Fibroblast of skin of right biceps (primary cell): ENCODE measurements at regions not wholly inside any gene's neighbourhood (a gene's known extent, or its start where the extent isn't known, plus 50 kb on each side); places are given as distances from the start of the nearest gene placed in this dataset.
"Not testable (repeated sequence)": the region's sequence is repeated elsewhere in the genome, so short reads cannot be mapped to it uniquely, and the experiment has no call there.

Experiments
- DNase-seq: peaks from one replicate; pipeline ENCODE4 v3.0.0-alpha.2; 2013

DNA sequence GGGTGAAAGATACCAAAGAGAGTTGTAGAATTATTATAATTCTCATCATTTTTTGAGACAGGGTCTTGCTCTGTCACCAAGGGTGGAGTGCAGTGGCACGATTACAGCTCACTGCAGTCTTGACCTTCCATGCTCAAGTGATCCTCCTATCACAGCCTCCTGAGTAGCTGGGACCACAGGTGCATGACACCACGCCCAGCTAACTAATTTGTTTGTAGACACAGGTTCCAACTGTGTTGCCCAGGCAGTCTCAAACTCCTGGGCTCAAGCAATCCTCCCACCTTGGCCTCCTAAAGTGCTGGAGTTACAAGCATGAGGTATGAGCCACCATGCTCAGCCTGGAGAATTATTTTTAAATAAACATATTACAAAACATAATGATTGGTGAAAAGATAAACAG lies 92.8 kb upstream of the MSH6 start:
- no peak for DNase-seq

DNA sequence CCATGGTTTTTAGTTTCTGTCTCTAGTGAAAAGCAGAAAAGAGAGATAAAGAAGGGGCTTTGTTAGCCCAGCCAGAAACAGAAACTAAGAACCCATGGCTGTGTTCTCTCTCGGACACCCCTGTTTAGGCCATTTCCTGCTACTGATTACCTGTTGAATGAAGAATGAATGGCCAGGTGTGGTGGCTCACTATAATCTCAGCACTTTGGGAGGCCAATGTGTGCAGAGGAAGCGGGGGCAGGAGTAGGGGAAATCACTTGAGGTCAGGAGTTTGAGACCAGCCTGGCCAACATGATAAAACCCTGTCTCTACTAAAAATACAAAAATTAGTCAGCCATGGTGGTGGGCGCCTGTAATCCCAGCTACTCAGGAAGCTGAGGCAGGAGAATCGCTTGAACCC lies 93.8 kb upstream of the MSH6 start:
- not testable (repeated sequence) for DNase-seq

DNA sequence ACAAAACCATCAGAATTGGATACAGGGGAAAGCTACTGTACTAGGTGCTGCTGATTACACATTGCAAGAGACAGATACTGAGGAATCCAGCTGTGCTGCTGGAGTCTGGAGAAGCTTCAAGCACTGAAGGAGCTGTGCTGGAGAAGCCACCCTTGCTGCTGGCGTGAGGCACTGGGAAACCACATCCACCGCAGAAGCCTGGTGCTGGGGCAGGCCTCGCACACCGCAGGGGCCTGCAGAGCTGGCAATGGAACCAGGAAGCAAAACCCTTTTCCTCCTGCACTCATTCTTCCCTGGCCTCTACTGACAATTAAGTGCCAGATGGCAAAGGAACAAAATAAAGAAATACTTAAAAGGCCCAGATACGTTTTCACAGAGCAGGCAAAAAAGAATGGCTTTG lies 94.4 kb upstream of the MSH6 start:
- no peak for DNase-seq

DNA sequence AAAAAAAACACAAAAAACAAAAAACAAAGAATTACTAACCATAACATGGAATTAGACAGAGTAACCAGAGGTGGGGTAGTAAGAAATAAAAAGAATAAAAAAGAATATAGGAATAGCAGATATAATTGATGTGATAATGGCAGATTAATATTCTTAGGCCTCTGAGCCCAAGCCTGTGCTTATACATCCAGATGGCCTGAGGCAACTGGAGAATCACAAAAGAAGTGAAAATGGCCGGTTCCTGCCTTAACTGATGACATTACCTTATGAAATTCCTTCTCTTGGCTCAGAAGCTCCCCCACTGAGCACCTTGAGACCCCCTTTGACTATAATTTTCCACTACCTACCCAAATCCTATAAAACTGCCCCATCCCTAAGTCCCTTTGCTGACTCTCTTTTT lies 95.1 kb upstream of the MSH6 start:
- DNase-seq: no peak

DNA sequence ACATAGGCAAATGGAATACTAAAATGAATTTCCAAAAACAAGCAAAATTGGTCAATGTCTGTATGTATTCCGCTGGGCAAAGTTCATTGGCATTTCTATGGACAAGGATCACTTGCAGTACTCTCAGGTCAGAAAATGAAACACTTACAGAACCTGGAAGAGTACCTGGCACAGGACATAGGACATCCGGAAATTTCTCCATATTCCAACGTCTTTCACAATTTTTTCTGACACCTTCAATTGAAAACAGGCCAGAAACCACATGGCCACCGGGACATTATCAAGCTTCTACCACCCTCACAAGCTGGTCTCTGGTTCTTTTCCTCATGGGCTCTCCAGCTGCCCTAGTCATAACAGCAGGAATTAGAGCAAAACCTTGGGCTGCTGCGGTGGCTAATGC lies 96.9 kb upstream of the MSH6 start:
- no peak for DNase-seq

DNA sequence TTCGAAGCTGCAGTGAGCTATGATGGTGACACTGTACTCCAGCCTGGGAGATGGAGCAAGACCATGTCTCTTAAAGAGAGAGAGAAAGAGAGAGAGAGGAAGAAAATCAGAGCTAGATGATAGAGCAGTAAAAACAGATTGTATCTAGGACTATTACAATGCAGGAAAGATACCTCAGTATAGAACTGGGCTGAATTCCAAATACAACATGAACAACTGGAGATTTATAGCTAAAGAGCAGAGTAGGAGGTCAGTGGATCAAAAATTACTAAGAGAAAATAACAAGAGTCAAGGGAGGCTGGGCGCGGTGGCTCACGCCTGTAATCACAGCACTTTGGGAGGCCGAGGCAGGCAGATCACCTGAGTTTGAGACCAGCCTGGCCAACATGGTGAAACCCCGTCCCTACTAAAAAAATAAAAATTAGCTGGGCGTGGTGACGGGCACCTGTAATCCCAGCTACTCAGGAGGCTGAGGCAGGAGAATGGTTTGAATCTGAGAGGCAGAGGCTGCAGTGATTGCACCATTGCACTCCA lies 100.7 kb upstream of the MSH6 start:
- no peak for DNase-seq

DNA sequence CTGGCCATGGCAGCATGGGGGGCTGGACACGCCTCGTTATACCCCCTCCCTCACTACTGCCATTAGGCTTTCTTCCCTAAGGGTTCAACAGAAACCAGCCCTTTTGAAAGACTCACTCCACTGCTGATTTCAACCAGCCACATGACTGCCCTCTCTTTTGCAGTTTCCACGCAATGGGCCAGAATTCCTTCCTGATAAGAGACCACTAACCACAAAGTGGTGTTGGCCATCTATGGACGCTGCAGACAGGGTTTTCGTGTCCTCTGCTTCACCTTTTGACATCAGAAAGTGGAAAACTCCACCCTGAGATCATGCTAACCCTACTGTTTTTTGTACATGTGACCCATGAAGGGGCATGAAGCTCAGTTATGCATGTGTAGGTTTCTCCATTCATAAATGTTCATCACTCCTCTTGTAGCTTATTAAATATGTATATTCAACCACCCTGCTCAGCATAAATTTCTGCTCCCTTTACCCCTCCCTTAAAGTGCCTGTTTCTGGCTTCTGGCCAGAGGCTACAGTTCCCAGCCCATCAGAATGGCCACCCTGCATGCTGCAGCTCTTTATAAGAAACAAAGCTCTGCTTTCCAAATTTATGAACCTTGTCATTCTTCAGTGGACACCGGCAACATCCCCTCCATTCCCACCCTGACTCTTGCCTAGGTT lies 105.6 kb upstream of the KCNK12 start:
- no peak for DNase-seq

DNA sequence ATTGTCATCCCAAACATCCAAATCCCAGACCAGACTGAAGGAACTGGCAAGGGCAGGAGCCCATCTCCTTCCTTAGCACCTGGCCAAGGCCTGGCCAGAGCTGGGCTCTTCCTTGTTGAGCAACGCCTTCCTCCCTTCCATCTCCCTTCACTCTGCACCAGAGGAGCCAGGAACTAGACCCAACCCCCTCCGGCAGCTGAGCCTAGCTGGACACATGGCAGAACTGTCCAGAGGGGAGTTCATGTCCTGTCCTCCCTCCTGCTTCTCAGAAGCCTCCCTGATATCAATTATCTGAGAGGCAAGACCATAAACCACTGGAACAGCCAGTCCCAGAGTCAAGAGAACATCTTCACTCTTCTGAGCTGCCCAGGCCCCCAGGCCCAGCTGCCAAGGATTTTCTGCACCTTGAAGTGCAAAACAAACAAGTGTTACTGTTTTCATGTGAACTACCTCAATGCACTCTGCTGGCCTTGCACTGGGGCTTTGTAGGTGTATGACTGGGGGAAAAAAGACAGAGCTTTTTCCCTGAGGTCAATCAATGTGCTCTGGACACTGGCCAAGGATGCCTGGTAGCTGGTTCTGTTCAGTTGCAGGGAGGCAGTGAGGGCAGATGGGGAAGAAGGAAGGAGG lies 104.5 kb upstream of the KCNK12 start:
- DNase-seq: no peak

DNA sequence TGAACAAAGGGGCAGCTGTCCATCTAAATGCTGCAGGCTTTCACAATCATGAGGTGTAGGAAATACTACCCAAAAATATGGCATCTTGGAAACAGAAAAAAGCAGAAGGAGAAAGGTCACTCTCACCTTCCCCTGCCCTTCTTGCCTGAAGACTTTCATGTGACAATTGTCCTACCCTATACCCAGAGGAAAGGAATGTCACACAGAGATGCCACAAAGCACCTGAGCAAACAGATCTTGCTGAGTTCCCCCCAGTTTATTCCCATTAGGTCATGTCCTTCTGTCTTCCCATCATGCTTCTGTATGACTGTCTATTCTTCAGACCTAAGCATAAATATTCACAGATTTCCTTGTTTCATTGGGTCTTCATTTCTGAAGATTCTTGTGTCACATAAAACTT lies 95.5 kb upstream of the KCNK12 start:
- DNase-seq: no peak

DNA sequence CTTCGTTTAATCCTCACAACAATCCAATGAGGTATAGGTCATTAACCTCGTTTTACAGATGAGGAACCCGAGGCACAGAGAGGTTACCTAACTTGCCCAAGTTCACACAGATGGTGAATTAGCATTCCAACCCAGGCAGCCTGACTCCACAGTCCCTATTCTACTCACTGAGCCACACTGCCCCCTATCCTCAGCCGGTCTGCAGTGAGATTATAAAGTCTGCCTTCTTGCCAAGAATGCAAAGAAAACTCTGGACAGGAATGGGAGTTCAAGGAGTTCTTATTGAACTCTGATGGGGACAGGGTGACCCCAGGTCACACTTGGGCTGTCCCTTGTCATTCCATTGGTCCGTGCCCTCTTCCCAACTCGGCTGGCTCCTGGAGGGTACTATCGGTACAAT lies 94.0 kb upstream of the KCNK12 start:
- no peak for DNase-seq

DNA sequence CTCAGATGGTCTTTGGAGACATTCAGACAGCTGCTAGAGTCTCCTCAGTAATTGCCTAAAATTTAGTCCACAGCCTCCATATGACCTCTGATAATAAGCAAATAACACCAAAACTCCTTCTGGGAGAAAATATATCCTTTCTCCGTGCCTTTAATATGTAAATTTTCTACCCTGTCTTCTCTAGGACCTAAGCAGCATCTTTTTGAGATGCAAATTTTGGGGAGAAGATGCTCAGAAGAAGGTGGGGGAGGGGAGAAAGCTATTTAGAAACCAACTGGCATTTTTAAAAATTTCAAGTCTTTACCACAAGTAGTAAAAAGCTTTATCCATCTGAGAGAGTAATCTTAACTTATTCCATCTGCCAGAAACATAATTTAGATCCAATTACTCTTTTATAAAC lies 91.8 kb upstream of the KCNK12 start:
- DNase-seq: no peak

DNA sequence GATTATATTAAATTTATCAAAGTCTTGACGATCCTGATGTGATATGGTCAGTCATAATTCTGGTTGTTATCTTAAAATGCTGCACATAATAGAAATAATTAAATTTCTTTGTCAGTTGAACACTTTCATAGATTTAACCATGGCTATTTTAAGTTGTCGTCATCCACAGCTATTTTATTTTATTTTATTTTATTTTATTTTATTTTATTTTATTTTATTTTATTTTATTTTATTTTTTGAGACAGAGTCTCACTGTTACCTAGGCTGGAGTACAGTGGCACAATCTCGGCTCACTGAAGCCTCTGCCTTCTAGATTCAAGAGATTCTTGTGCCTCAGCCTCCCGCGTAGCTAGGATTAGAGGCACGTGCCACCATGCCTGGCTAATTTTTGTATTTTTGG lies 90.5 kb upstream of the KCNK12 start:
- no peak for DNase-seq

DNA sequence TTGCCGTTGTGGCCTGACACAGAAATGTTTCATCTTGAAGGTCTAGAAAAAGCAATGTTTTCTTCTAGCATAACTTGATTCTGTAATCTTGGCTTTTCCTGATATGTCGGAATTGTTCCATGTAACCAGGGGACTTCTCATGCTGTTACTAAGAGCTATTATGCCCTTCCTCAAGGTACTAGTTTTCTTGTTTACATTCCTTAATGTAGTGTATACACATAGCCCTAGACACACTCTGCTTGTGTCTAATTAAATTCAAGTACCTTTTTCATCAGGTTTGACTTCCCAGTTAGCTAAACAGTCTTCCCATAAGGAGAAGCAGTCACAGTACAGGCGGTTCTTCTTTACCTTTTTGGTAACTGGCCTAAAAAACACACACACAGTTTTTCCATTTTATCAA lies 89.4 kb upstream of the KCNK12 start:
- DNase-seq: no peak

DNA sequence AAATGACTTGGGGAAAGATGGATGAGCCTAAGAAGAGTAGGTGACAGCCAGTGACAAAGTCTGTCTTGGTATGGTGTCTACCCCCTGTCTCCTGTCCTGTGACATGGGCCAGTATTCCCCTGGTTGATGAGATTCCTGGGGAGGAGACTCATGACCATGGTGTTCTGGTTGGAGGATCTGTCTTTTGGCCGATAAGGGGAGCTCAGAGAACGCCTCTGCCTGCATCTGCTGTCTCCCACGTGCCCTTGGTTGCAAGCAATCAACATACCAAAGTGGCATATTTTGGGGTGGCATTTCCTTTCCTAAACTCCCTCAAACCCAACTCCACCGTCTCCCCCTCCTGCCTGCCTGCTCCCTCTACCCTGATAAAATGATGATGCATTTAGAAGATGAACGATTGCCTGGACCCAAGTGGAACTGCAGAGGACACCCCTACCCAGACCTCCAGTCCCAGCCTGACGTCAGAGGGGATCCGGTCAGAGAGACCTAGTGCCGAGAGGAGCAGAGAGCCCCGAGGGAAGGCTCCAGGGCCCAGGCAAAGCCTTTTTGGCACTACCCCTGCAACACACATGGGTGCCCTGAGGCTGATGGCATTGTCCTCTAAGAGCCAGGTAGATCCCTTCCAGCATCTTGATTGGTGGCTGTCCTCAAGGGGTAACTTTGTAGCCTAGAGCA lies 88.0 kb upstream of the KCNK12 start:
- DNase-seq: no peak

DNA sequence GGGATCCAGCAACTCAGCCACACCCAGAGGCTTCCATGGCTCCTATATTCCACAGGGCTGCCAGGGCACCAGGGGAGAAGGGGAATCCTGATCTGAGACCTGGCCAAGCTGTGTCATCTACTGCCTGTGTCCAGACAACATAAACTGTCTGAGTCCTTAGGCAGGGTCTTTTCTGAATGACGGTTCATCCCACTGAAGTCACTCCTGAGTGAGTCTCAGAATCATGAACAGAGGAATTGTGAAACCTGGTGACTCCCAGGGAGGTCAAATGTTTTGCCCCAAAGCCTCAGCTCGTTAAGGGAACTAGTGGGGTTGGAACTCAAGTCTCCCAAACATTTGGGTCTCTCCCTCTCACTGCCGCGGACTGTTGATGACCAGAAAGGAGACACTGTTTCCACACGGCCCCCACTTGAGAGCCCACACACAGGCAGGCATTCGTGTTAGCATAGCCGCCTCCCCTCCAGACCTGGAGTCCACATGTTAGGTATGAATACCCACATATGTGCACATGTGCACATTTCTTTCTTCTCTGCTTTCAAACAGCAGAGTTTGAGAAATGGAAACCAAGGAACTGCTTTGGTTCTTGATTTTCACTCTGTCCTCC lies 87.2 kb upstream of the KCNK12 start:
- no peak for DNase-seq

DNA sequence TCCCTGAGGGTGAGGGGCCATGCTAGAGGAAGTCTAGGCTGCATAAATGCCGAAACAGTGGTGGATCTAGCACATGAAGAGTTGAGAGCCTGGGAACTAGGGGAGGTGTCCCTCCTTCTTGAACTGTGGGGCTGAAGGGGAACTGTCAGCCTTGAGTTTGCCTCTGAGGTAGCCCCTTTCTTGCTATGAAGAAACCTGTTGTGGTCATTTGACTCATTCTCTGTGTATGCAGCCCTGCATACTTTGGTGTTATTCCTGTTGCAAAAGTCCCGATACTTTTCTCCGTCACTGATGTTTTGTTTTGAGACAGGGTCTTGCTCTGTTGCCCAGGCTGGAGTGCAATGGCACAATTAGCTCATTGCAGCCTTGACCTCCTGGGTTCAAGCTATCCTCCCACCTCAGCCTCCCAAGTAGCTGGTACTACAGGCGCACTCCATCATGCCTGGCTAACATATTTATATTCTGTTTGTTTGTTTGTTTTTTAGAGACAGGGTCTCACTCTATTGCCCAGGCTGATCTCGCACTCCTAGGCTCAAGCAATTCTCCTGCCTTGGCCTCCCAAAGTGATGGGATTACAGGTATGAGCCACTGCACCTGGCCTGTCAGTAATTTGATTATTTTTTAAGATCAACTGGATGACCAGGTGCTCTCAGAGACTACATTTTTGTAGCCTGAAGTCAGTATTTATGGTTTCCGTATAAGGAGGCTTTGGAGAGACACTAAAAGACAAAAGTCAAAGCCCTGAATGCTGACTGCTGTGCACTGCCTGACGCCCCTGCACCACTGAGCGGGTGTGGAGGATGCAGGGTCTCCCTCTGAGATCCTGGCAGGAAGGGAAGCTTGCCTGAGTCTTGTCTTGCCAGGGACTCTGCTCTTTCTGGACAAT lies 86.2 kb upstream of the KCNK12 start:
- peak; percentile 6 for DNase-seq

DNA sequence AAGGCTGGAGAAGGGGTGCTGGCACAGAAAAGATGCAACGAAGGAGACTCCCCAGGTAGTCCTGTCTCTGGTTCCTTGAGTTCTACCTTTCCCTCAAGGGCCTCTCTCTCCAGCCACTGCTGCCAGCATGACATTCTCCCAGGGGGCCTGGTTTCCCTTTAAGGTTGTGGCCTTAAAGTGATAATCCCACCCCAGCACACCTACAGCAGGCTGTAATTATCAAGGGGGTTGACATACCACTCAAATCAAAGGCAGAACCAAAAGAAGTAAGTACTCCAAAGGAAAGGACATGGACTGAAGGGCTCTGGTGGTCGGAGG lies 84.7 kb upstream of the KCNK12 start:
- no peak for DNase-seq

DNA sequence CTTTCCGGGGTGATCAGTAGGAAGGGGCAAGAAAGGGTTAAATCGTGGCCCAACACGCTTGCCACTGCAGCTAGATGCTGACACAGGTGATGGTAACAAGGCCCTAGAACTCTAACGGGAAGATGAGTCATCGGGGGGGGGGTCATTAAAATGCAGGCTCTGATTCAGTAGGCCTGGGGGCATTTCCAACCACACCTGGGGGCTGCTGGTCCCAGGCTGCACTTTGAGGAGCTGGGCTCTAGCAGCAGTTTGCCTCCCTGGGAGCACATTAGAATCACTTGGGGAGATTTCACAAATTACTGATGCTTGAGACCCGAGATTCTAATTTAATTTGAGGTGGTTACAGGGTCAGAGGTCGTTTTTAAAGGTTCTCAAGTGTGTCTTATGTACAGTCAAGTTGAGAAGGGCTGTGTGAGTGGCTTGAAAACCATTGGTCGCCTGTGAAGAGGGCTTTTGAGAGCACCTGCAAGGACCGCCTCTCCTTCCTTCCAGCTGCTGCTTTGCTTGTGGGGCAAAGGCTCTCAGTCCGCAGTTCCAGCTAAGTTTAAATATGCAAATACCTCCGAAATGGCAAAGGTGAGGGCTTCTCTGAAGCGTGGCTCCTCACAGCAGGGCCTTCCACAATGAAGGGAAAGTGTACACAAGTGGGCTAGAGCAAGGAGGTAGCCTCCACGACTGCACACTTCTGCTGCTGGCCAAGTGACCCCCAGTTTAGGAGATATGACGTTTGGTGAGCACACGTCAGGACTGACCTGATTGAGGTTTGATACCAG lies 84.2 kb upstream of the KCNK12 start:
- DNase-seq: no peak

DNA sequence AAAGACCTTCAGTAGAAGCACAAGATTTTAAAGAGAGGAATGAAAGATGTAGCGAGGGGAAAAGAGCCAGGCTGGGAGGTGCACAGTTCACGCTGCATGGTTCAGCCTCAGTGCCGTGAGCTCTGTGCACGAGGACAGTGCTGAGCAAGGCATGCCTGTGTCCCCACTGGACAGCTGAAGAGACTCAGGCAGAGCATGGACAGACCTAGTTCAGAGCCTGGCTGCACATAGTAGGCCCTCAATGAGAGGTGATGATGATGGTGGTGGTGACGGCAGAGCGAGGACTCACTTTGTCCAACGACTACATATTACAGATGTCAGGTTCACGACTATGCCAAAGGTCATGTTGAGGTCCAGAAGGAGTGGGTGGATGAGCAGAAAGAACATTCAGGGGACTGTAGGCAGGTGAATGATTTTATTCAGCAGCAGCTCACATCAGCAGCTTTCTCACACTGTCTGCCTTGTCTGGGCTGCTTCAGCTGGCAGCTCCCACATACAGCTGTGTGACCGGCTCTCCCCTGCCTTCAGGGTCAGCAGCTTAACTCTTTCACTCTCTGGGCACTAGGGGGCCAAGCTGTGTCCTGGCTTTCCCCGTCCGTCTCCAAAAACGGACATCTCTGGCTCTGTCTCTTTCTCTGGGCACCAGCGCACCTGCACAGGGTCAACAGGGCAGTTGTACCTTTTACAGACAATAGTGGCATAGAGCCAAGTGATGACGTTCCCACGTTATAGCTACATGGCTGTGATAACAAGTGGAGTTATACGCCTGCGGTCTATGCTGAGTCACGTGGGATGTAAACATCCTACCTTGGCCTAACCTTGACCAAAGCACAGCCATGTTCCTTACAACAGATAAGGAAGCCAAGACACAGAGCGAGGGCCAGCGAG lies 83.4 kb upstream of the KCNK12 start:
- no peak for DNase-seq

DNA sequence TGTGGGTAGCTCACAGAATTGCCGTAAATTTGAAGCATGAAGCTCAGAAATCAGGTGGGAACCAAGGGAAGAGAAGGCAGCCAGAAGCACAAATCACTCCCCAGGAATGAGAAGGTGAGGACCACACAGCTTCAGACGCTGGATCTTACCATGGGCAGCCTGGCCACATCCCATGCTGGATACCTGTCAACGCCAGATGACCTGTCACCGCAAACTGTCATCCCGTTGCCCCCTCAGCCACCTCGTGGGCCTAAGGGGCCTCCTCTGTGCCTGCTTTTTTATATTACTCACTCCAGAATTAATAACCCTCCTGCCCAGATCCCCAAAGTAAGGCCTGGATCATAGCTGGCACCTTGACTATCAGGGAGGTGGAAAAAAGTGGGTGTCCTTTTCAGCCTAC lies 82.3 kb upstream of the KCNK12 start:
- no peak for DNase-seq

DNA sequence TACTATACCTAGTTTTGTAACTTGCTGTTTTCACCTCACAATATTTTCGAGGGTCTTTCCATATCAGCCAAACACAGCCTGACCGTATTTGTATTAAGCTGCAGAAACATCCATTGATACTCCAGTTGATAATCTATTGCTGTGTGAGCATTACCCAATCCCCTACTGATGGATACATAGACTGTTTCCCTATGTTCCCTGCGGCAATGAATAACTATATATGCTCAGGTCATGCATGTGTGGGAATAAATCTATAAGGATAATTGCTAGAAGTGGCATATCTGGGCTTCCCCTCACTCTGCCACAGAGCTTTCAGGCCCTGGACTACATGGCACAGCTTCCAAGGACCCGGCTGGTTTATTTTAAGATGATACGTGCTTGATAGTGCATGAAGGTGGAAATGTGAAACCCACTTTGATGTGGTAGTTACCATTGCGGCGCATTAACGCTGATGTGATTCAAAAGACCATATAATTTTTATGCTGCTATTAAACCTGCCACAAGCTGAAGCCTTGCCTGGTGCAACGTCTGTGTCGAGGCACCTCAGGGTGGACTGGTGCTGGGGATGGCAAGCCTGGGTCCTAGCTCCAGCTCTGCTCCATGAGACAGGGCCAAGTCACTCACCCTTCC lies 81.4 kb upstream of the KCNK12 start:
- DNase-seq: no peak
